Loucy (cell line): ENCODE measurements at regions not wholly inside any gene's neighbourhood (a gene's known extent, or its start where the extent isn't known, plus 50 kb on each side); places are given as distances from the start of the nearest gene placed in this dataset.

Experiments used
- H2AFZ ChIP-seq: fragments of 200-600 bp; sonication (generic); 2 replicates; pipeline ENCODE4 v1.6.0; 2016; ENCODE audit warnings: antibody characterized with exemption, mild to moderate bottlenecking, low read length, moderate library complexity
- H3F3A ChIP-seq: fragments of 200-600 bp; 2 replicates; pipeline ENCODE4 v1.6.0; 2016; ENCODE audit warnings: antibody characterized with exemption, low read depth, mild to moderate bottlenecking
- H3K27me3 ChIP-seq: fragments of 200-600 bp; sonication (generic); 2 replicates; pipeline ENCODE4 v1.6.1; 2014; ENCODE audit warnings: low read length, mild to moderate bottlenecking; ENCODE audit not compliant: insufficient read depth, poor library complexity, severe bottlenecking
- H3K36me3 ChIP-seq: fragments of 200-600 bp; sonication (generic); 2 replicates; pipeline ENCODE4 v1.6.1; 2016; ENCODE audit warnings: low read length; ENCODE audit not compliant: insufficient read depth
- H3K4me1 ChIP-seq: fragments of 200-600 bp; sonication (generic); 2 replicates; pipeline ENCODE4 v1.5.1; 2014; ENCODE audit warnings: low read length, mild to moderate bottlenecking; ENCODE audit not compliant: insufficient read depth, poor library complexity, severe bottlenecking
- H3K4me2 ChIP-seq: fragments of 200-600 bp; sonication (generic); 2 replicates; pipeline ENCODE4 v1.6.0; 2014; ENCODE audit warnings: antibody characterized with exemption, low read length, low read depth, mild to moderate bottlenecking; ENCODE audit not compliant: poor library complexity, severe bottlenecking
- H3K4me3 ChIP-seq: fragments of 200-600 bp; sonication (generic); 2 replicates; pipeline ENCODE4 v1.5.1; 2014; ENCODE audit warnings: low read length, mild to moderate bottlenecking, mixed read lengths; ENCODE audit not compliant: poor library complexity, severe bottlenecking
- H3K79me2 ChIP-seq: fragments of 200-600 bp; sonication (generic); 2 replicates; pipeline ENCODE4 v1.6.1; 2014; ENCODE audit warnings: low read length; ENCODE audit not compliant: insufficient read depth
- H3K9ac ChIP-seq: fragments of 200-600 bp; sonication (generic); 2 replicates; pipeline ENCODE4 v1.6.0; 2014; ENCODE audit warnings: mild to moderate bottlenecking, low read depth, low read length, moderate library complexity; ENCODE audit not compliant: poor library complexity, severe bottlenecking
- H3K9me2 ChIP-seq: fragments of 200-600 bp; sonication (generic); replicated peaks from 2 replicates; pipeline ENCODE4 v1.6.1; 2016; ENCODE audit warnings: low read depth, low read length, mixed read lengths
- H3K9me3 ChIP-seq: fragments of 200-600 bp; sonication (generic); 2 replicates; pipeline ENCODE4 v1.6.1; 2014; ENCODE audit warnings: mild to moderate bottlenecking, antibody characterized with exemption, low read length, low read depth; ENCODE audit not compliant: insufficient read depth
- H4K20me1 ChIP-seq: fragments of 200-600 bp; sonication (generic); 2 replicates; pipeline ENCODE4 v1.6.0; 2014; ENCODE audit warnings: antibody characterized with exemption, low read length, mild to moderate bottlenecking; ENCODE audit not compliant: insufficient read depth, poor library complexity, severe bottlenecking
- CTCF ChIP-seq: fragments of 200-600 bp; sonication (generic); conservative IDR thresholded peaks from 2 replicates; pipeline ENCODE4 v1.5.1; 2014; ENCODE audit warnings: mild to moderate bottlenecking, antibody characterized with exemption, low read length
- EZH2phosphoT487 ChIP-seq: fragments of 200-600 bp; IDR thresholded peaks from 2 replicates; pipeline ENCODE4 v1.6.1; 2018; ENCODE audit warnings: antibody characterized with exemption, mild to moderate bottlenecking, moderate library complexity, borderline replicate concordance

GRCh38 chr18:41805341-41805740 is 149.7 kb upstream of the PIK3C3 start:
- TF ChIP-seq CTCF = no peak
- TF ChIP-seq EZH2phosphoT487 = no peak
- no peaks in the 10 kb centered on the region for H3K27me3 ChIP-seq
- H3K9me2 ChIP-seq = no peaks in the 10 kb centered on the region
- no peak overlapping the region for H3K9ac ChIP-seq
- H3K9me3 ChIP-seq = no peaks in the 10 kb centered on the region
- no peak overlapping the region for H3K4me2 ChIP-seq
- H3K4me1 ChIP-seq = no peaks in the 10 kb centered on the region
- H3K36me3 ChIP-seq = no peaks in the 10 kb centered on the region
- H3F3A ChIP-seq = no peaks in the 10 kb centered on the region
- no peaks in the 10 kb centered on the region for H4K20me1 ChIP-seq
- no peak overlapping the region for H3K4me3 ChIP-seq
- H2AFZ ChIP-seq = no peak overlapping the region
- H3K79me2 ChIP-seq = no peaks in the 10 kb centered on the region

GRCh38 chr18:41798879-41799278 is 156.2 kb upstream of the PIK3C3 start:
- no peaks in the 10 kb centered on the region for H3K9me2 ChIP-seq
- peaks cover 5% of the 10 kb centered on the region for H3K27me3 ChIP-seq
- no peak overlapping the region for H3K9ac ChIP-seq
- H3K4me2 ChIP-seq = no peak overlapping the region
- TF ChIP-seq EZH2phosphoT487 = no peak
- TF ChIP-seq CTCF = no peak
- no peaks in the 10 kb centered on the region for H4K20me1 ChIP-seq
- H3K4me1 ChIP-seq = no peaks in the 10 kb centered on the region
- H3K4me3 ChIP-seq = no peak overlapping the region
- no peaks in the 10 kb centered on the region for H3F3A ChIP-seq
- H2AFZ ChIP-seq = no peak overlapping the region
- H3K79me2 ChIP-seq = no peaks in the 10 kb centered on the region
- no peaks in the 10 kb centered on the region for H3K36me3 ChIP-seq
- no peaks in the 10 kb centered on the region for H3K9me3 ChIP-seq

GRCh38 chr18:41790687-41791086 is 164.3 kb upstream of the PIK3C3 start:
- no peak overlapping the region for H3K4me3 ChIP-seq

More at GRCh38 chr18:41790687-41791086, 164.3 kb upstream of the PIK3C3 start:
- Histone ChIP-seq H2AFZ (no peak overlapping the region), H3K9me3 (no peaks in the 10 kb centered on the region), H4K20me1 (no peaks in the 10 kb centered on the region), H3K4me2 (no peak overlapping the region), H3K9me2 (no peaks in the 10 kb centered on the region), H3K4me1 (no peaks in the 10 kb centered on the region), H3K9ac (no peak overlapping the region), H3F3A (no peaks in the 10 kb centered on the region), H3K27me3 (no peaks in the 10 kb centered on the region), H3K36me3 (no peaks in the 10 kb centered on the region), H3K79me2 (no peaks in the 10 kb centered on the region)
- TF ChIP-seq CTCF (no peak), EZH2phosphoT487 (no peak)
